ENCODE measurements at regions not wholly inside any gene's neighbourhood (a gene's known extent, or its start where the extent isn't known, plus 50 kb on each side); places are given as distances from the start of the nearest gene placed in this dataset.

GRCh38 chr2:109719871-109720270 is 74.2 kb upstream of the RGPD5 start:
- TF ChIP-seq EZH2phosphoT487 (IDR thresholded peaks at IDR 0.05; ENCODE audit: low read depth) (no peak), CTCF (IDR thresholded peaks at IDR 0.05; ENCODE audit: low read depth, low read length) (no peak)
- Histone ChIP-seq H3K27ac (ENCODE audit: low read length) (no peak overlapping the region), H3K4me2 (ENCODE audit: low read length) (no peak overlapping the region), H3K27me3 (ENCODE audit: low read depth, low read length) (no peaks in the 10 kb centered on the region), H3K36me3 (replicated peaks; ENCODE audit: low read depth, low read length) (no peaks in the 10 kb centered on the region), H3K4me1 (ENCODE audit: low read length) (no peaks in the 10 kb centered on the region), H4K20me1 (ENCODE audit: insufficient read depth, low read length) (no peaks in the 10 kb centered on the region), H3K79me2 (ENCODE audit: low read length) (no peaks in the 10 kb centered on the region), H3K9me3 (ENCODE audit: insufficient read depth, low read length) (no peaks in the 10 kb centered on the region), H3K9ac (ENCODE audit: low read length) (no peak overlapping the region), H2AFZ (ENCODE audit: low read depth, low read length) (no peak overlapping the region), H3K4me3 (ENCODE audit: low read length) (no peak overlapping the region)

- Histone ChIP-seq H3K79me2 (ENCODE audit: low read length) (no peaks in the 10 kb centered on the region), H4K20me1 (ENCODE audit: insufficient read depth, low read length) (no peaks in the 10 kb centered on the region), H2AFZ (ENCODE audit: low read depth, low read length) (no peak overlapping the region), H3K4me1 (ENCODE audit: low read length) (no peaks in the 10 kb centered on the region), H3K9ac (ENCODE audit: low read length) (no peak overlapping the region), H3K36me3 (replicated peaks; ENCODE audit: low read depth, low read length) (no peaks in the 10 kb centered on the region), H3K9me3 (ENCODE audit: insufficient read depth, low read length) (no peaks in the 10 kb centered on the region), H3K27me3 (ENCODE audit: low read depth, low read length) (no peaks in the 10 kb centered on the region), H3K4me3 (ENCODE audit: low read length) (no peak overlapping the region), H3K27ac (ENCODE audit: low read length) (no peak overlapping the region), H3K4me2 (ENCODE audit: low read length) (no peak overlapping the region)
- TF ChIP-seq CTCF (IDR thresholded peaks at IDR 0.05; ENCODE audit: low read depth, low read length) (no peak), EZH2phosphoT487 (IDR thresholded peaks at IDR 0.05; ENCODE audit: low read depth) (no peak)
These were observed 73.6 kb upstream of the RGPD5 start for GRCh38 chr2:109720380-109721106.

- TF ChIP-seq CTCF (IDR thresholded peaks at IDR 0.05; ENCODE audit: low read depth, low read length) (no peak), EZH2phosphoT487 (IDR thresholded peaks at IDR 0.05; ENCODE audit: low read depth) (no peak)
- no peaks in the 10 kb centered on the region for H3K9me3 ChIP-seq (ENCODE audit: insufficient read depth, low read length)
These were observed 73.0 kb upstream of the RGPD5 start for GRCh38 chr2:109721135-109721534.

GRCh38 chr2:109721626-109722025 is 72.5 kb upstream of the RGPD5 start:
- no peak overlapping the region for H3K4me3 ChIP-seq (ENCODE audit: low read length)

More at GRCh38 chr2:109721135-109721534, 73.0 kb upstream of the RGPD5 start:
- Histone ChIP-seq H3K79me2 (ENCODE audit: low read length) (no peaks in the 10 kb centered on the region), H3K4me1 (ENCODE audit: low read length) (no peaks in the 10 kb centered on the region), H3K4me2 (ENCODE audit: low read length) (no peak overlapping the region), H2AFZ (ENCODE audit: low read depth, low read length) (no peak overlapping the region), H3K9ac (ENCODE audit: low read length) (no peak overlapping the region), H3K4me3 (ENCODE audit: low read length) (no peak overlapping the region), H4K20me1 (ENCODE audit: insufficient read depth, low read length) (no peaks in the 10 kb centered on the region), H3K36me3 (replicated peaks; ENCODE audit: low read depth, low read length) (no peaks in the 10 kb centered on the region), H3K27me3 (ENCODE audit: low read depth, low read length) (no peaks in the 10 kb centered on the region), H3K27ac (ENCODE audit: low read length) (no peak overlapping the region)

More at GRCh38 chr2:109721626-109722025, 72.5 kb upstream of the RGPD5 start:
- Histone ChIP-seq H3K27me3 (ENCODE audit: low read depth, low read length) (no peaks in the 10 kb centered on the region), H3K27ac (ENCODE audit: low read length) (no peak overlapping the region), H3K4me2 (ENCODE audit: low read length) (no peak overlapping the region), H3K9ac (ENCODE audit: low read length) (no peak overlapping the region), H3K79me2 (ENCODE audit: low read length) (no peaks in the 10 kb centered on the region), H2AFZ (ENCODE audit: low read depth, low read length) (no peak overlapping the region), H3K4me1 (ENCODE audit: low read length) (no peaks in the 10 kb centered on the region), H3K9me3 (ENCODE audit: insufficient read depth, low read length) (no peaks in the 10 kb centered on the region), H3K36me3 (replicated peaks; ENCODE audit: low read depth, low read length) (no peaks in the 10 kb centered on the region), H4K20me1 (ENCODE audit: insufficient read depth, low read length) (no peaks in the 10 kb centered on the region)
- TF ChIP-seq EZH2phosphoT487 (IDR thresholded peaks at IDR 0.05; ENCODE audit: low read depth) = no peak
- TF ChIP-seq CTCF (IDR thresholded peaks at IDR 0.05; ENCODE audit: low read depth, low read length) = no peak

Measured in OCI-LY3 (cell line).